ENCODE measurements at regions not wholly inside any gene's neighbourhood (a gene's known extent, or its start where the extent isn't known, plus 50 kb on each side); places are given as distances from the start of the nearest gene placed in this dataset.
"Not testable (repeated sequence)": the region's sequence is repeated elsewhere in the genome, so short reads cannot be mapped to it uniquely, and the experiment has no call there.

- DNase-seq, result no peak
Observed at GRCh38 chr5:156004754-156005153, 322.2 kb upstream of the SGCD start.

- no peak for DNase-seq
Observed at GRCh38 chr5:156006026-156006647, 320.8 kb upstream of the SGCD start.

GRCh38 chr5:156008844-156009243 lies 318.1 kb upstream of the SGCD start:
- no peak for DNase-seq

- no peak for DNase-seq
Observed at GRCh38 chr5:156009583-156009982, 317.4 kb upstream of the SGCD start.

- no peak for DNase-seq
Observed at GRCh38 chr5:156015137-156015536, 311.8 kb upstream of the SGCD start.

GRCh38 chr5:156019130-156019529 lies 307.8 kb upstream of the SGCD start:
- no peak for DNase-seq

- DNase-seq, result no peak
Observed at GRCh38 chr5:156019571-156020180, 307.3 kb upstream of the SGCD start.

GRCh38 chr5:156020647-156021046 lies 306.3 kb upstream of the SGCD start:
- no peak for DNase-seq

GRCh38 chr5:156021866-156022265 lies 305.1 kb upstream of the SGCD start:
- DNase-seq, result no peak

- no peak for DNase-seq
Observed at GRCh38 chr5:156025656-156026055, 301.3 kb upstream of the SGCD start.

- DNase-seq, result no peak
Observed at GRCh38 chr5:156031181-156031580, 295.8 kb upstream of the SGCD start.

- no peak for DNase-seq
Observed at GRCh38 chr5:156036640-156037039, 290.3 kb upstream of the SGCD start.

GRCh38 chr5:156037151-156037909 lies 289.6 kb upstream of the SGCD start:
- no peak for DNase-seq

- no peak for DNase-seq
Observed at GRCh38 chr5:156042726-156043125, 284.2 kb upstream of the SGCD start.

- no peak for DNase-seq
Observed at GRCh38 chr5:156043351-156043750, 283.6 kb upstream of the SGCD start.

GRCh38 chr5:156051972-156052371 lies 275.0 kb upstream of the SGCD start:
- DNase-seq, result no peak

GRCh38 chr5:156052656-156053055 lies 274.3 kb upstream of the SGCD start:
- no peak for DNase-seq

- DNase-seq, result no peak
Observed at GRCh38 chr5:156053056-156053455, 273.9 kb upstream of the SGCD start.

GRCh38 chr5:156076912-156077311 lies 250.1 kb upstream of the SGCD start:
- no peak for DNase-seq

- DNase-seq, result no peak
Observed at GRCh38 chr5:156087577-156088110, 239.3 kb upstream of the SGCD start.

GRCh38 chr5:156089955-156090940 lies 236.7 kb upstream of the SGCD start:
- not testable (repeated sequence) for DNase-seq

- no peak for DNase-seq
Observed at GRCh38 chr5:156093024-156093423, 233.9 kb upstream of the SGCD start.

- no peak for DNase-seq
Observed at GRCh38 chr5:156094001-156094400, 233.0 kb upstream of the SGCD start.

All from stimulated activated CD4-positive, alpha-beta T cell treated with anti-CD3 and anti-CD28 coated beads, Interleukin-4, amount 100 ng/mL, for 4 hours (primary cell).